Bronchial epithelial cell (primary cell): ENCODE measurements at regions not wholly inside any gene's neighbourhood (a gene's known extent, or its start where the extent isn't known, plus 50 kb on each side); places are given as distances from the start of the nearest gene placed in this dataset.
"Not testable (repeated sequence)": the region's sequence is repeated elsewhere in the genome, so short reads cannot be mapped to it uniquely, and the experiment has no call there.

Experiments used
- DNase-seq: peaks from one replicate; pipeline ENCODE4 v3.0.0-alpha.2; 2010; ENCODE audit warnings: low read depth
- FAIRE-seq: peaks from 2 replicates; lab custom pipeline; 2011; peaks lifted over from hg19 to GRCh38; lab: Jason Lieb, UNC
- H3K27me3 ChIP-seq: 2 replicates; pipeline ENCODE4 v1.5.1; 2011; ENCODE audit warnings: low read length; ENCODE audit not compliant: control insufficient read depth, insufficient read depth
- H3K36me3 ChIP-seq: 2 replicates; pipeline ENCODE4 v1.5.1; 2011; ENCODE audit warnings: low read length; ENCODE audit not compliant: control insufficient read depth, insufficient read depth
- H3K4me3 ChIP-seq: 2 replicates; pipeline ENCODE4 v1.5.1; 2011; ENCODE audit warnings: mild to moderate bottlenecking, low read depth, low read length, control low read depth
- TF ChIP-seq, protein P1 (sequence below): IDR thresholded peaks from 2 replicates; pipeline ENCODE4 v1.5.1; 2011; ENCODE audit warnings: mild to moderate bottlenecking, moderate library complexity, low read length, control low read depth, inconsistent platforms; ENCODE audit not compliant: insufficient read depth, severe bottlenecking

DNA sequence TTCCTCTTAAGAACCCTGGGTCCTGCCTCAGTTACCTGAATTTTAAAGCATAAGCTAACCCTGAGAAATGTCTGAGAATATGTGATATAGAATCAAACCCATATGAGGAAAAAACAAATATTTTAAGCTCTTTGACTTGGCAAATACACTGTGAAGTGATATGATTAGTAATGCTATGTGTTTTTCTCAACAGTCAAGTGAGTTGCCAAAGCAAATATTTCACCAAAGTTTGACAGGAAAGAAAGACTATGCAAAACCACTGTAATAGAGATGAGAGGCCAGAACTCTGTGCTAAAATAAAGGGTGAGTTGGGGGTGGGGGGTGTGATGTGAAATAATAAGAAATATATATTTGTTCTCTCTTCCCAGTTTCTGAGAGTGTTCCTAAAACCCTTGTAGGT is 613.5 kb upstream of the CCDC179 start:
- Histone ChIP-seq H3K4me3 (no peak overlapping the region), H3K36me3 (no peaks in the 10 kb centered on the region), H3K27me3 (no peaks in the 10 kb centered on the region)
- no peak for DNase-seq
- FAIRE-seq: no peak
- TF ChIP-seq, protein P1, sequence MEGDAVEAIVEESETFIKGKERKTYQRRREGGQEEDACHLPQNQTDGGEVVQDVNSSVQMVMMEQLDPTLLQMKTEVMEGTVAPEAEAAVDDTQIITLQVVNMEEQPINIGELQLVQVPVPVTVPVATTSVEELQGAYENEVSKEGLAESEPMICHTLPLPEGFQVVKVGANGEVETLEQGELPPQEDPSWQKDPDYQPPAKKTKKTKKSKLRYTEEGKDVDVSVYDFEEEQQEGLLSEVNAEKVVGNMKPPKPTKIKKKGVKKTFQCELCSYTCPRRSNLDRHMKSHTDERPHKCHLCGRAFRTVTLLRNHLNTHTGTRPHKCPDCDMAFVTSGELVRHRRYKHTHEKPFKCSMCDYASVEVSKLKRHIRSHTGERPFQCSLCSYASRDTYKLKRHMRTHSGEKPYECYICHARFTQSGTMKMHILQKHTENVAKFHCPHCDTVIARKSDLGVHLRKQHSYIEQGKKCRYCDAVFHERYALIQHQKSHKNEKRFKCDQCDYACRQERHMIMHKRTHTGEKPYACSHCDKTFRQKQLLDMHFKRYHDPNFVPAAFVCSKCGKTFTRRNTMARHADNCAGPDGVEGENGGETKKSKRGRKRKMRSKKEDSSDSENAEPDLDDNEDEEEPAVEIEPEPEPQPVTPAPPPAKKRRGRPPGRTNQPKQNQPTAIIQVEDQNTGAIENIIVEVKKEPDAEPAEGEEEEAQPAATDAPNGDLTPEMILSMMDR: no peak

DNA sequence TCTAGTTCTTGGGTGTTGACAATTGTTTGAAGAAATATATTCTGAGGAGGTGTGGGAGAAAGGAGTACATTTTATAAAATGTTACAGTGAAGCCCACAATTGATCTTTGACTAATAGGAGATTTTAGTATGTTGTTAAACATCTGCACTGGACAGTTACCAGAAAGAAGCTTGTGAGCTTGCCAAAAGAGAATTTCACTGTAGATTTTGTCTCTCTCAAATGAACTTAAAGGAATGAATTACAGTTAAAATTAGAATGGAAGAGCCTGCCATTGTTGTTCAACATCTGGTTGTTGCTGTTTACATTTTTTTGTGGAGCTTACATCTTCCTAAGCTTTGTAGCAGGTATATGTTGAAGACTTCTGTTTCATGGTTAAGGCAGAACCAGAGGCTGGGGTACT is 620.5 kb upstream of the CCDC179 start:
- FAIRE-seq (no peak), DNase-seq (no peak)
- TF ChIP-seq, protein P1: no peak
- no peak overlapping the region for H3K4me3 ChIP-seq
- H3K27me3 ChIP-seq: no peaks in the 10 kb centered on the region
- no peaks in the 10 kb centered on the region for H3K36me3 ChIP-seq

DNA sequence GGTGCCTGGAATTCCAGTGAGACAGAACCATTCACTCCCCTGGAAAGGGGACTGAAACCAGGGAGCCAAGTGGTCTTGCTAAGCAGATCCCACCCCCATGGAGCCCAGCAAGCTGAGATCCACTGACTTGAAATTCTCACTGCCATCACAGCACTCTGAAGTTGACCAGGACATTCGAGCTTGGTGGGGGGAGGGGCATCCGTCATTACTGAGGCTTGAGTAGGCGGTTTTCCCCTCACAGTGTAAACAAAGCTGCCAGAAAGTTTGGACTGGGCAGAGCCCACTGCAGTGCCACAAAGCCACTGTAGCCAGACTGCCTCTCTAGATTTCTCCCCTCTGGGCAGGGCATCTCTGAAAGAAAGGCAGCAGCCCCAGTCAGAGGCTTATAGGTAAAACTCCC is 623.9 kb upstream of the CCDC179 start:
- FAIRE-seq, H3K4me3 ChIP-seq, H3K36me3 ChIP-seq, DNase-seq, H3K27me3 ChIP-seq: not testable (repeated sequence)

DNA sequence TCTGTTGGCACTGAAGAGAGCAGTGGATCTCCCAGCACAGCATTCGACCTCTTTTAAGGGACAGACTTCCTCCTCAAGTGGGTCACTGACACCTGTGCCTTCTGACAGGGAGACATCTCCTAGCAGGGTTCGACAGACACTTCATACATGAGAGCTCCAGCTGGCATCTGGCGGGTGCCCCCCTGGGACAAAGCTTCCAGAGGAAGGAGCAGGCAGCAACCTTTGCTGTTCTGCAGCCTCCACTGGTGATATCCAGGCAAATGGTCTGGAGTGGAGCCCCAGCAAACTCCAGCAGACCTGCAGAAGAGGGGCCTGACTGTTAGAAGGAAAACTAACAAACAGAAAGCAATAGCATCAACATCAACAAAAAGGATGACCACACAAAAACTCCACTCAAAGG is 624.3 kb upstream of the CCDC179 start:
- not testable (repeated sequence) for DNase-seq, H3K4me3 ChIP-seq, H3K36me3 ChIP-seq, H3K27me3 ChIP-seq, FAIRE-seq

DNA sequence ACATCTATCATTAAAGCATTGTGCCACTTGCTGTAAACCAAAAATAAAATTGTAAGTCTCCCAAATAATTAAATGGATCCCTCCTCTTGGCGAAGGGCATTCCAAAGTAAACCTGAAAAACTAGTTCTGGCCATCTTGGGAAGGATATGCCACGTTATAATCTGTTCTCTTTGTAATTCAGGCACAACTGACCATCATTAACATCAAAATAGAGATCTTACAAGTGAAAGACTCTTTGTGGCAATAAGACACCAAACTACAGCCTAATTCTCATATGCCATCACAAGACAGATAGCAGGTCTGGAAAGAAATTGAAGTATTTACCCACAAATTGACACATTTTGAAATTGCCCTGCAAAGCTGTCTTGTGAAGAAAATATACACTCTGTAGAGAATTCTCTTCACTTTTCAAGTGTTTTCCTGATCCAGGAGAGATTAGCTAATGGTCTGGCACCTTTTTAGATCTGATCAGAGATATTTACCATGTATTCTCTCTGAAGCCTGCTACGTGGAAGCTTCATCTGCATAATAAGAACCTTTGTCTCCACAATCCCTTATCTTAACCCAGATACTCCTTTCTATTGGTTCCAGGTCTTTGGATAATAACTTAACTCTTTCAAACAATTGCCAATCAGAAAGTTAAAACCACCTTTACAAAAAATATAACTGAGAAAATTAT is 630.4 kb upstream of the CCDC179 start:
- FAIRE-seq (no peak), DNase-seq (no peak)
- Histone ChIP-seq H3K4me3 (no peak overlapping the region), H3K36me3 (no peaks in the 10 kb centered on the region), H3K27me3 (no peaks in the 10 kb centered on the region)
- TF ChIP-seq, protein P1: no peak

DNA sequence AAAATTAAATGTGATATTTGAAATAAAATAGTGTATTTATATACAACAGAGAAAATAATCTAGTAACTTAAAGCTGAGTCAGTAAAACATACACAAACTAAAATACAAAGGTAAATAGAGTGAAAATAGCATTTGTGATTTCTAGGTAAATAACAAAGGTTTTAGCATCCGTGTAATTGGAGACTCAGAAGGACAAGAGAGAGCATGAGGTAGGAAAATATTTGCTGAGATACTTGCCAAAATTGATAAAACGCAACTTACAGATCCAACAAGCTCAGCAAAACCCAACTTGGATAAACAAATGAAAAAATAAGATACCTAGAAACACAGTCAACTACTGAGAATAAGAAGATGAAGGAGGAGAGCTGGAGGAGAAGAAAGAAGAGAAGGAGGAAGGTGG is 634.7 kb upstream of the CCDC179 start:
- no peak for DNase-seq
- no peak for FAIRE-seq
- no peaks in the 10 kb centered on the region for H3K27me3 ChIP-seq
- H3K4me3 ChIP-seq: no peak overlapping the region
- TF ChIP-seq, protein P1: no peak
- H3K36me3 ChIP-seq: no peaks in the 10 kb centered on the region

DNA sequence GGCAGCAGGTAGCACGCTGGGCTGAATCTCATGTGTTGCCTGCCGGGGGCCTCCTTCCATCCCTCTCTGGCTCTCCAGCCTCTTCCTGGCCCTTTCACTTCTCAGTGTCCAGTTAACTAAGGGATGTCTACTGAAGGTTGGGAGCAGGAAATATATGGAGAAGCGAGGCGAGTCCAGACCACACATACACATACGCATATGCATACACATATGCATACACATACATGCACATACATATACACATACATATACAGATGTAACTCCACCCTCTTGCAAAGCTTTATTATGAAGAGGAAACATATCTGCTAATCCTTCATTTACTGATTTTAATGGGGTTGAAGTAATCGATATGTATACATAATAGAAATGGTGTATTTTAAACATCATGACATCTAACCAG is 636.1 kb upstream of the CCDC179 start:
- Histone ChIP-seq H3K4me3 (no peak overlapping the region), H3K36me3 (no peaks in the 10 kb centered on the region), H3K27me3 (no peaks in the 10 kb centered on the region)
- TF ChIP-seq, protein P1: no peak
- FAIRE-seq: no peak
- no peak for DNase-seq
